HepG2 (cell line): ENCODE measurements at regions not wholly inside any gene's neighbourhood (a gene's known extent, or its start where the extent isn't known, plus 50 kb on each side); places are given as distances from the start of the nearest gene placed in this dataset.

Experiments
- ATAC-seq: fragments of 200-7000 bp; cut with Tn5 transposase; 3 replicates; pipeline ENCODE4 v1.9.1; 2020; ENCODE audit warnings: mild to moderate bottlenecking, moderate library complexity
- BruUV-seq: library from RNA; stranded (reverse); fragments of 400-500 nt; replicated peaks from 2 replicates; lab custom pipeline; 2021; lab: Mats Ljungman, UMichigan
- CTCF ChIA-PET: fragments of 300-600 bp; formaldehyde crosslinking; extraction: SDS; loops from one replicate; lab custom pipeline; 2021; ENCODE audit warnings: low total read pairs, inconsistent platforms, low intra/inter-chr PET ratio; lab: Yijun Ruan, JAX
- POLR2A ChIA-PET: fragments of 350-600 bp; sonication (Branson Sonifier 250); formaldehyde crosslinking; loops from one replicate; lab custom pipeline; 2020; ENCODE audit warnings: antibody characterized with exemption, inconsistent platforms; lab: Yijun Ruan, JAX
- DNase-seq: peaks from one replicate; pipeline ENCODE4 v3.0.0-alpha.2; 2015; ENCODE audit warnings: low spot score
- FAIRE-seq: peaks from 3 replicates; lab custom pipeline; 2011; peaks lifted over from hg19 to GRCh38; lab: Jason Lieb, UNC
- H2AFZ ChIP-seq: one replicate; pipeline ENCODE4 v1.6.1; 2011; ENCODE audit warnings: low read length, inconsistent platforms
- H3K27ac ChIP-seq: fragments of 300-600 bp; 3 replicates; pipeline ENCODE4 v1.8.0; 2011; ENCODE audit warnings: mixed run types, mild to moderate bottlenecking, mixed read lengths, low read length, inconsistent platforms; ENCODE audit not compliant: insufficient read depth; ENCODE audit errors: extremely low read length
- H3K27me3 ChIP-seq, 2 experiments: fragments of 200-600 bp in 1 of 2; 2 replicates in 1 of 2; 3 replicates in 1 of 2; pipeline versions ENCODE4 v1.6.0 to v1.8.0; 2011; ENCODE audit warnings: low read length in 2 of 2, mild to moderate bottlenecking in 2 of 2, moderate library complexity in 2 of 2, inconsistent platforms in 1 of 2; ENCODE audit not compliant: insufficient read depth in 2 of 2, control insufficient read depth in 1 of 2
- H3K36me3 ChIP-seq, 2 experiments: fragments of 200-600 bp in 1 of 2; replicated peaks in 1 of 2; 2 replicates in 1 of 2; 3 replicates in 1 of 2; pipeline versions ENCODE4 v1.5.1 to v1.8.0; 2011; ENCODE audit warnings: low read length in 2 of 2, inconsistent platforms in 1 of 2; ENCODE audit not compliant: insufficient read depth in 2 of 2, control insufficient read depth in 1 of 2
- H3K4me1 ChIP-seq: 2 replicates; pipeline ENCODE4 v1.5.1; 2012; ENCODE audit warnings: low read length, inconsistent platforms; ENCODE audit not compliant: insufficient read depth
- H3K4me2 ChIP-seq: 2 replicates; pipeline ENCODE4 v1.6.0; 2011; ENCODE audit warnings: low read depth, low read length, inconsistent platforms
- H3K4me3 ChIP-seq, 3 experiments: fragments of 200-600 bp in 1 of 3; sonication (generic), shearing (Covaris generic) in 1 of 3; replicated peaks in 1 of 3; 2 replicates each; pipeline ENCODE4 v1.5.1; 2011 to 2016; ENCODE audit warnings: low read length in 3 of 3, inconsistent platforms in 2 of 3, low read depth in 2 of 3, mild to moderate bottlenecking in 2 of 3, control low read depth in 1 of 3, mixed read lengths in 1 of 3; ENCODE audit not compliant: insufficient read depth in 1 of 3
- H3K79me2 ChIP-seq: one replicate; pipeline ENCODE4 v1.6.1; 2011; ENCODE audit warnings: low read length, inconsistent platforms; ENCODE audit not compliant: insufficient read depth
- H3K9ac ChIP-seq: 2 replicates; pipeline ENCODE4 v1.6.0; 2011; ENCODE audit warnings: mild to moderate bottlenecking, low read depth, low read length, inconsistent platforms; ENCODE audit not compliant: insufficient read depth
- H3K9me3 ChIP-seq: 2 replicates; pipeline ENCODE4 v1.5.1; 2012; ENCODE audit warnings: mild to moderate bottlenecking, low read length
- H4K20me1 ChIP-seq: 2 replicates; pipeline ENCODE4 v1.6.0; 2011; ENCODE audit warnings: inconsistent platforms, mild to moderate bottlenecking, low read length, moderate library complexity; ENCODE audit not compliant: insufficient read depth
- KLF6 ChIP-seq: IDR thresholded peaks from 2 replicates; pipeline ENCODE4 v1.8.0; 2016; ENCODE audit warnings: missing biosample characterization, missing genetic modification reagents
- MATR3 ChIP-seq: sonication (generic); formaldehyde crosslinking; IDR thresholded peaks from 2 replicates; pipeline ENCODE4 v1.4.0; 2020; ENCODE audit warnings: missing genetic modification reagents
- WGBS: methylation state at CpG from one replicate; pipeline ENCODE4 v1.1.6; 2017; ENCODE audit warnings: low lambda C conversion rate; 5-methylcytosine and 5-hydroxymethylcytosine counted together
- in situ Hi-C: cut with HindIII; loops from 2 replicates; pipeline ENCODE4 v1.10.0; 2017; ENCODE audit warnings: low pct_unique_long_range_greater_than_20kb; ENCODE audit not compliant: extremely low pct_ligation_motif_present
- intact Hi-C: fragments of 100-400 bp; cut with micrococcal nuclease; formaldehyde crosslinking; loops from one replicate; pipeline ENCODE4 v1.10.0; 2022; ENCODE audit not compliant: unreplicated experiment
- TF ChIP-seq, protein P1 (sequence below): sonication (generic); formaldehyde crosslinking; IDR thresholded peaks from 2 replicates; pipeline ENCODE4 v1.4.0; 2020; ENCODE audit warnings: missing genetic modification reagents
- TF ChIP-seq, protein P2 (sequence below): sonication (generic); formaldehyde crosslinking; IDR thresholded peaks from 2 replicates; pipeline ENCODE4 v1.8.0; 2022; ENCODE audit warnings: mild to moderate bottlenecking, missing genetic modification reagents; ENCODE audit not compliant: insufficient replicate concordance
- TF ChIP-seq, protein P3 (sequence below): sonication (generic); formaldehyde crosslinking; IDR thresholded peaks from 2 replicates; pipeline ENCODE4 v1.4.0; 2020; ENCODE audit warnings: missing genetic modification reagents, mild to moderate bottlenecking, borderline replicate concordance

DNA sequence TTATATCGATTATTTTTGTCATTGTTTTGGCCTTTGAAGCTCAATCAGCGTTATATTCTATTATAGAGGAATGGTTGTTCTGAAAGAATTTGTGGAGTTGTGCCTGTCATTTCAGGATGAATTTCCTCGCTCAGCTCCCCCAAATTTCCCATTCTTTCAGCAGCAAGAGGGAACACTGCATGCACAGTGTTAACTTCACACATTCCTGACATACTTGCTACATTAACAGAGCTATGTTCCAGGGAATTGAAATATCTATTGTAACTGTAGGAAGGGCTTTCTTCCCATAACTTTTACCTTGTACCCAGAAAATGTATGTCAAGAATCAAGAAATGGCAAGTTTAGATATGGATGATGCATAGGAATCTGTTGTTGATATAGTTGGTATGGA, 379.0 kb downstream of the LRIG3 start (continued):
- TF ChIP-seq MATR3, result no peak
- TF ChIP-seq, all 625 proteins: peak for 0

DNA sequence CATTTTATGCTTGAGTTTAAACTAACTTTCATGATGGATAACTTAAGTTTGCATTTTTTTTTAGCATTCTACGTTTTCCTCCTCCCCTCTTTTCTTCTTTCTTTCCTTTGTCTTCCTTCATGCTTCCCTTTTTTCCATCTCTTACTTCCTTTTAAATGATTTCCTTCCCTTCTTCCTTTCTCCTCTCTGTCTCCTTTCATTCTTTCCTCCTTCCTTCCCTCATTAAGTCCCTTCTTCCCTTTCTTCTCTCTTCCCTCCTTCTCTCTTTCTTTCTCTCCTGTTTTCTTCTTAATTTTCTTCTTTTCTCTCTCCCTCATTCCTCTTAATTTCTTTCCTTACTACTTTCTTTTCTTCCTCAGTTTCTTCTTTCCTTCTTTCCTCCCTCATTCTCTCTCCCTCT, 376.0 kb downstream of the LRIG3 start:
- POLR2A ChIA-PET, result no interaction called here
- FAIRE-seq, result no peak
- DNase-seq, result no peak
- no TSS peak for BruUV-seq
- in situ Hi-C loops, result loop anchor here (5.0 kb wide), 1 partner anchor 608 kb away; no protein-coding TSS in a partner anchor
- intact Hi-C loops, result no loop called here
- TF ChIP-seq KLF6 (CRISPR knock-in tag), result no peak
- TF ChIP-seq, protein P1, sequence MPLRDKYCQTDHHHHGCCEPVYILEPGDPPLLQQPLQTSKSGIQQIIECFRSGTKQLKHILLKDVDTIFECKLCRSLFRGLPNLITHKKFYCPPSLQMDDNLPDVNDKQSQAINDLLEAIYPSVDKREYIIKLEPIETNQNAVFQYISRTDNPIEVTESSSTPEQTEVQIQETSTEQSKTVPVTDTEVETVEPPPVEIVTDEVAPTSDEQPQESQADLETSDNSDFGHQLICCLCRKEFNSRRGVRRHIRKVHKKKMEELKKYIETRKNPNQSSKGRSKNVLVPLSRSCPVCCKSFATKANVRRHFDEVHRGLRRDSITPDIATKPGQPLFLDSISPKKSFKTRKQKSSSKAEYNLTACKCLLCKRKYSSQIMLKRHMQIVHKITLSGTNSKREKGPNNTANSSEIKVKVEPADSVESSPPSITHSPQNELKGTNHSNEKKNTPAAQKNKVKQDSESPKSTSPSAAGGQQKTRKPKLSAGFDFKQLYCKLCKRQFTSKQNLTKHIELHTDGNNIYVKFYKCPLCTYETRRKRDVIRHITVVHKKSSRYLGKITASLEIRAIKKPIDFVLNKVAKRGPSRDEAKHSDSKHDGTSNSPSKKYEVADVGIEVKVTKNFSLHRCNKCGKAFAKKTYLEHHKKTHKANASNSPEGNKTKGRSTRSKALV (CRISPR knock-in tag), result no peak
- TF ChIP-seq, protein P2, sequence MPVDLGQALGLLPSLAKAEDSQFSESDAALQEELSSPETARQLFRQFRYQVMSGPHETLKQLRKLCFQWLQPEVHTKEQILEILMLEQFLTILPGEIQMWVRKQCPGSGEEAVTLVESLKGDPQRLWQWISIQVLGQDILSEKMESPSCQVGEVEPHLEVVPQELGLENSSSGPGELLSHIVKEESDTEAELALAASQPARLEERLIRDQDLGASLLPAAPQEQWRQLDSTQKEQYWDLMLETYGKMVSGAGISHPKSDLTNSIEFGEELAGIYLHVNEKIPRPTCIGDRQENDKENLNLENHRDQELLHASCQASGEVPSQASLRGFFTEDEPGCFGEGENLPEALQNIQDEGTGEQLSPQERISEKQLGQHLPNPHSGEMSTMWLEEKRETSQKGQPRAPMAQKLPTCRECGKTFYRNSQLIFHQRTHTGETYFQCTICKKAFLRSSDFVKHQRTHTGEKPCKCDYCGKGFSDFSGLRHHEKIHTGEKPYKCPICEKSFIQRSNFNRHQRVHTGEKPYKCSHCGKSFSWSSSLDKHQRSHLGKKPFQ (CRISPR knock-in tag), result no peak
- TF ChIP-seq, protein P3, sequence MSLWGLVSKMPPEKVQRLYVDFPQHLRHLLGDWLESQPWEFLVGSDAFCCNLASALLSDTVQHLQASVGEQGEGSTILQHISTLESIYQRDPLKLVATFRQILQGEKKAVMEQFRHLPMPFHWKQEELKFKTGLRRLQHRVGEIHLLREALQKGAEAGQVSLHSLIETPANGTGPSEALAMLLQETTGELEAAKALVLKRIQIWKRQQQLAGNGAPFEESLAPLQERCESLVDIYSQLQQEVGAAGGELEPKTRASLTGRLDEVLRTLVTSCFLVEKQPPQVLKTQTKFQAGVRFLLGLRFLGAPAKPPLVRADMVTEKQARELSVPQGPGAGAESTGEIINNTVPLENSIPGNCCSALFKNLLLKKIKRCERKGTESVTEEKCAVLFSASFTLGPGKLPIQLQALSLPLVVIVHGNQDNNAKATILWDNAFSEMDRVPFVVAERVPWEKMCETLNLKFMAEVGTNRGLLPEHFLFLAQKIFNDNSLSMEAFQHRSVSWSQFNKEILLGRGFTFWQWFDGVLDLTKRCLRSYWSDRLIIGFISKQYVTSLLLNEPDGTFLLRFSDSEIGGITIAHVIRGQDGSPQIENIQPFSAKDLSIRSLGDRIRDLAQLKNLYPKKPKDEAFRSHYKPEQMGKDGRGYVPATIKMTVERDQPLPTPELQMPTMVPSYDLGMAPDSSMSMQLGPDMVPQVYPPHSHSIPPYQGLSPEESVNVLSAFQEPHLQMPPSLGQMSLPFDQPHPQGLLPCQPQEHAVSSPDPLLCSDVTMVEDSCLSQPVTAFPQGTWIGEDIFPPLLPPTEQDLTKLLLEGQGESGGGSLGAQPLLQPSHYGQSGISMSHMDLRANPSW, result no peak
- TF ChIP-seq, all 625 proteins: peak for 0
- H3K27ac ChIP-seq, result no peak overlapping the region
- H3K4me3 ChIP-seq, result no peak overlapping the region
- H3K9ac ChIP-seq, result no peak overlapping the region
- H3K79me2 ChIP-seq, result no peaks in the 10 kb centered on the region
- 8% methylated on average over 1 of the region's 1 CpG for WGBS
- no peaks in the 10 kb centered on the region for H3K36me3 ChIP-seq
- peaks cover 8% of the 10 kb centered on the region; the same call in 1 of the 2 replicates for H3K4me1 ChIP-seq
- no peak for ATAC-seq
- H3K9me3 ChIP-seq, result no peaks in the 10 kb centered on the region
- CTCF ChIA-PET, result no interaction called here
- H4K20me1 ChIP-seq, result no peaks in the 10 kb centered on the region
- H2AFZ ChIP-seq, result no peak overlapping the region
- no peak overlapping the region for H3K4me2 ChIP-seq
- no peaks in the 10 kb centered on the region for H3K27me3 ChIP-seq
